HG02870 (cell line): ENCODE measurements at regions not wholly inside any gene's neighbourhood (a gene's known extent, or its start where the extent isn't known, plus 50 kb on each side); places are given as distances from the start of the nearest gene placed in this dataset.
"Not testable (repeated sequence)": the region's sequence is repeated elsewhere in the genome, so short reads cannot be mapped to it uniquely, and the experiment has no call there.

Experiments used
- ATAC-seq: cut with Tn5 transposase; IDR thresholded peaks from one replicate; pipeline ENCODE4 v1.9.1; 2021; ENCODE audit warnings: mild to moderate bottlenecking, moderate library complexity; ENCODE audit not compliant: unreplicated experiment

DNA sequence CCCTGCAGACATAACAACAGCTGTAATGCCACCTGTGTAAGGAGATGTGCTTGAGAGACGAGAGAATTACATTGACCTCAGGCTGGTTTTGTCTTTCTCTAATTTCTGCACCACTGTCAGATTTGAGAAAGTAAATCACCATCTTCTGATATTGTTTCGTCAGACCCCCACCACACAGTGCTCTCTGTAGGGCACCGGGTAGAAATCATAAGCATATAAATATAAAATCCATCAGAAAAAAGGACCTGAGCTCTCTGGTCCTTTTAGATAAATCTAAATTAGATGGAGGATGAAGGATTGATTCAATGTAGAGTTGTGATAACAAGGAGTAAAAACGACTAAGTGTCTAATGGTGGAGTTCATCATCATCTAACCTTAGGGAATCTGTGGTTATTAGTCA is 1981.0 kb upstream of the PRR20A start:
- ATAC-seq, result no peak

- ATAC-seq, result no peak
Measured at GRCh38 chr13:55160867-55161266, 1979.9 kb upstream of the PRR20A start.

GRCh38 chr13:55178582-55178981 is 1962.1 kb upstream of the PRR20A start:
- ATAC-seq, result not testable (repeated sequence)

DNA sequence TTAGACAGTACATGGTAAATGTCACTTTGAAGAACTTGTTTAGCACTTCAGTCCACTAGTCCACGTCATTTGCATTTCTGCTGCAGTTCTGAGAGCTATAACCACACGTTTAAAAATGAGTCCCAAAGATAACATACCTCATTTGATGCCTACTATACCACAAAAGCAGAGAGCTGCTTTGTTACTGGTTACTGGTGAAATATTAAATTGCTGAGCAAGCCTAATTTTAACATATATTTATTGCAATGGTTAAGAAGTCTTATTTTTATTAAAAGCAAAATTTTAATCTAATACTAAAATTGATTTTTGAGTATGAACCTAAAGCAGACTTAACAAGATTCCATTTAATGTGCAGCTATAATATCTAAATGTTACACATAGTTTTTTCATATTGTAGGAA is 1949.7 kb upstream of the PRR20A start:
- ATAC-seq, result no peak

DNA sequence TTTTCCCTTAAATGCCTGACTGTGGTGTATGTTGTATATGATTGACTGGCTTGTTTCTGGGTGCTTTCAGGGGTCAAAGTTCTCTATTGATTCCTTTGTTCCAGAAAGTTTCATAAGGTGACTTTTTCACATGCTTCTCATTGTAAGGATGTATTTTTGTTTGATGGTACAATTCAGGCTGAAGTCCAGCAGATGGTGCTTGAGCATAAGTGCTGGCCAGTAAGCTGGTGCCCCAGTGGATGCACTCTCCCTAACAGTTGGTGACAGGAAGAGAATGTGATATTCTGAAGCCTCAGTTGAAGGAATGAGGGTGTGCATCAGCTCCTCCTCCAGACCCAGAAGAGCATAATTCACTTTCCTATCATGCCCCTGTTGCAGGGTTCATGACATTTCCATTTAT is 1941.6 kb upstream of the PRR20A start:
- no peak for ATAC-seq

DNA sequence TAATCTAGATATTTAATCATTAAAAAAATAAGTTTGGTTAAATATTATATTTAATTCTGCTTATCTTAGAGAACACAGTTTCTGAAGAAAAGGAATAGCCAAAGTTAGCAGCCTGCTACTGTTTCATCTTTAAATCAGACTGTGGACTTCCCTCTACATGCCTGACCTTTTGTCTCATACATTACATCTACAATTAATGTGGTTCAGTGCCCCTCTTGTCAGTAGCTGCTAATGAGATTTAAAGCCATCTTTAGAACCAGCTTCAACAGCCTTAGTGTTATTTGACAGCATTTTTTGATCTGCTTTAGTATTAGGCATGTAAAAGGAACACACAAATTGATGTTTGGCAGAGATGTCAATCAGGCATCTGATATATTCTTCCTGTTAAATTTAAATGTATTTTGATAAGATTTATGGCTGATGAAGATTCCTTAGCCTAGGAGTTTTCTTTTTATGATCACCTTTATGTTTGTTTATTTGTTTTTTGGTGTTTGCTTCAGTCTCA is 1925.8 kb upstream of the PRR20A start:
- ATAC-seq, result no peak

GRCh38 chr13:55219538-55219937 is 1921.2 kb upstream of the PRR20A start:
- no peak for ATAC-seq

GRCh38 chr13:55229906-55230569 is 1910.7 kb upstream of the PRR20A start:
- ATAC-seq, result no peak

DNA sequence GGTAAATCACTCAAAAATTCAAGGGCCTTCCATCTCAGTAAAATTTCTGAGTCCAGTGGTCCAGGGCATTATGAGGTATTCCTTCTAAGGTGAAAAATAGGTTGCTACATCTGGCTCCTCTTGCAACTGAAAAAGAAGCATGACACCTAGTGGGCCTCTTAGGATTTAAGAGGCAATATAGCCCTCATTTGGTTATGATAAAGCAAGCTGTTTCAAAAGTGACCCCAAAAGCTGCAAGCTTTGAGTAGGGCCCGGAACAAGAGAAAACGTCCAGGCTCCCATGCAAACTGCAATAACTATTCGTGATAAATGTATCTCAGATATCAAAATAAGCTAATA is 1910.2 kb upstream of the PRR20A start:
- no peak for ATAC-seq

DNA sequence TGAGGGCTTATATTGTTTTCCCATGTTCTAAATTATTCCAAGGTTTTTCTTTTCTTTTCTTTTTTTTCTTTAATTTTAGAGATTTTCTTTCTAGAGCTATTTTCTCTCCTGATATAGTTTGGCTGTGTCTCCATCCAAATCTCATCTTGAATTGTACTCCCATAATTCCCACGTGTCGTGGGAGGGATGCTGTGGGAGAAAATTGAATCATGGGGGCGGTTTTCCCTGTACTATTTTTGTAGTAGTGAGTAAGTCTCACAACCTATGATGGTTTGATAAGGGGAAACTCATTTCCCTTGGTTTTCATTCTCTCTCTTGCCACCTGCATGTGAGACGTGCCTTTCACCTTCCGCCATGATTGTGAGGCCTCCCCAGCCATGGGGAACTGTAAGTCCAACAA is 1906.4 kb upstream of the PRR20A start:
- ATAC-seq, result no peak

GRCh38 chr13:55245005-55245644 is 1895.6 kb upstream of the PRR20A start:
- ATAC-seq, result no peak

GRCh38 chr13:55255236-55255635 is 1885.5 kb upstream of the PRR20A start:
- ATAC-seq, result no peak

GRCh38 chr13:55263045-55263444 is 1877.7 kb upstream of the PRR20A start:
- ATAC-seq, result no peak

DNA sequence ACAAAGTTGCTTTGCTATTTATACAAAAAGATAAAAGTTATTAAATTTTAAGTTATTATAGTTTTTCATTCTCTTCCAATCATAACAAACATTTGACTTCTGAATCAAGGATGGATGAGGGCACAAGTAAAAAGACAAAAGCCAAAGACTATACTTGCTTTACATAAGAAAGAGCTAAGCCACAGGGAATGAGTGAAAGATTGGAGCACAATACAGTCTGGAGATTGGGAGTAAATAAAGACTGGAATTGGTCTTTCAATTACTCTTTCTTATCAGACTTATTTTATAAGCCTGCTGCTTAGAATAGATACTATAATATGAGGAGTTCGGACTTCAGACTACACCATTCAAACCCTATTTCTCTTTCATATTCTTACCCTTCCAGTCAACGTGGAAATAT is 1874.1 kb upstream of the PRR20A start:
- ATAC-seq, result no peak

GRCh38 chr13:55298201-55298600 is 1842.5 kb upstream of the PRR20A start:
- no peak for ATAC-seq

DNA sequence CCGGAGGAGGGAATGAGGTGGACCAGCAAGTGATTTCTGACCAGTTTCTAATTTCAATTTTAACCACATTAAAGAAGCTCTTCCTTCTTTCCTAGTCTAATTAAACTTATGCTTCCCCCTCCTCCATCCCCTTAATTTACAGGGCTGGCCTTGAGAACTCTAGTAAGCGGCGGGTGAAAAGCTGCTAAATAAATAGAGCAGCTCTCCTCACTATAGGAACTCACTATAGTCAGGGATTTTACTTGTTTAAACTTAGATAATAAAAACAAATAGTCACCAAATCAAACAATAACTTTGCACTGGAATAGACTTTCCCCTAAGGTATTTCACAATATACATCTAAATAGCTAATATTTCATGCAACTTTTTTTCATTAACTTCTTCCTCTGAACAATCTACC is 1838.2 kb upstream of the PRR20A start:
- no peak for ATAC-seq

DNA sequence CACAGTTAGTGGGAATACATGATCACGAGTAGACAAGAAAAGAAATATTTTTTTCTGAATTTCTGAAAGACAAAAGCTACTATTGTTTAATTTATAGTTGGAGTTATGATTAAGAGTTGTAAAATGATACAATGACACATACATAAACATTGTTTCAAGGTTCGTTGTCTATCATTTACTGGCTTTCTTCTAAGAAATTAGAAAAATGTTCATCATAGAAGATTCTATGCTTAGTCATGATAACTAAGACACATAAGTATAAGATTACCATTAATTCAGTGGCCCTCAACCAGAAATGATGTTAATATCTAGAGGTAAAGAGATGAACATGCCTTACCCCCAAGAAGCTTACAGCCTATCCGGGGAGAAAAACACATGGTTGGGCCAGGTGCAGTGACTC is 1832.8 kb upstream of the PRR20A start:
- no peak for ATAC-seq

DNA sequence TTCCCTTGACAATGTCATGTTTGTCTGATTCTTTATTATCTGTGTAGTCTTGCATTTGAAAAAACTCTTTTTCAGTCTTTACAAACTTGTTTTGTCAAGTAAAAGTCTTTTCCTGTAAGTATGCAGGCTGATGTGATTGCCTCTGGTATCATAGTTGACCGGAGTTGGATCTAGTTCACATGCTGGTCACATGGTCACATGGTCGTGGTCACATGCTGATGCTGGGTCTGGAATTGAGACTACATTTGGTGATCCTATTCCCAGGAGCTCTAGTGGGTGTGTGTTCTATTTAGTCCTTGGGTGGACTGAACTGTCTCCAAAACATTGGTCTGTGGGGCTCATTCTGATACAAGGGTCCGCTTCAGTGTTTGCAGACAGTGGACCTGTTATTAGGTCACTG is 1798.8 kb upstream of the PRR20A start:
- no peak for ATAC-seq

DNA sequence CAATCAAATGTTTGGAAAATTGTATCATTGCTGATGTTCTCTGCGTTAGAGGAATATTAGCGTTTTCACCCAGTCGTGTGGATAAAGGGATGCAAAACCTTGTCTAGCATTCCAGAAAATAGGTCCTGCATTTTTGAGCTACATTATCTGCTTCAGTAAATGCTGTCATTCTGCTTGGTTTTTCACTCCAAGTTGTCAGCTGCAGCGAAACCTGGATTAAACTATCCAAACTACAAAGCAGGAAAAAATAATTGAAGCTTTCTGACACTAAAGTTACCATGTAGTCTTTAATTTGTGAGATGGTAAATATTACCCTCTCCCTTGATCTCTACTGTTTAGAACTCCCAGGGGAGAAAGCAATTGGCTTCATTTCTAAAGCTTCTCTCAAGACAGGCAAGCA is 1795.5 kb upstream of the PRR20A start:
- no peak for ATAC-seq

DNA sequence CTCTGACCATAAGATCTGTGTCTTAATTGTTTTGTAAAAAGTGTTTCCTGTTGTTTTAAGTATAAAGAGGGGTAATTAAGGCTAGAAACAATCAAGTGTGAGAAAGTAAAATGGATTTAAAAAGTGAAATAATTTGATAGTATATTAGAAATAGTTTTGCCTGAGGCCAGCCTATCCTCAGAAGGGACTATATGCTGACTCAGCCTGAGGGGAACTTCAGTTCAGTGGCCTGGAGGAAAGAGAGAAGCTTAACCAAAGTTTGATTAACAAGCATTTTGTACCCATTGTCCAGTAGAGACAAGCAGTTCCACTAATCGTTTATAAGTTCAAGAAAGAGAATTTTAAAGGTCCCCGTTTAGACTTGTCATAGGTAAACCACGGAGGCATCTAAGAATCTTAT is 1793.2 kb upstream of the PRR20A start:
- ATAC-seq, result no peak

DNA sequence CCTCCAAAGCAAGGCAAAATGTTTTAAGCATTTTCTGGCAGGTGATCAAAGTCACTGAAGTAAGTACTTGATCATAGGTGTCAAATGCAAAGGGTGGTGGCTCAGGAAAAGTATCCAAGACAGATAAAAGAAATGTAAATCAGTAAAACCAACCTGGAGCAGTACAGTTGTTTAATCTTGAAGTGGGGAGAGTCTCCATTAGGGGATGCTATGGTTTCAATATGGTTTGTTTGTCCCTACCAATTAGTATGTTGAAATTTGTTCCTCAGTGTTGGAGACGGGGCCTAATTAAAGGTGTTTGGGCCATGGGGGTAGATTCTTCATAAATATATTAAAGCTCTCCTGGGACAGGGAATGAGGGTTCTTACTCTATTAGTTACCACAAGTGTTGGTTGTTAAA is 1781.7 kb upstream of the PRR20A start:
- no peak for ATAC-seq

DNA sequence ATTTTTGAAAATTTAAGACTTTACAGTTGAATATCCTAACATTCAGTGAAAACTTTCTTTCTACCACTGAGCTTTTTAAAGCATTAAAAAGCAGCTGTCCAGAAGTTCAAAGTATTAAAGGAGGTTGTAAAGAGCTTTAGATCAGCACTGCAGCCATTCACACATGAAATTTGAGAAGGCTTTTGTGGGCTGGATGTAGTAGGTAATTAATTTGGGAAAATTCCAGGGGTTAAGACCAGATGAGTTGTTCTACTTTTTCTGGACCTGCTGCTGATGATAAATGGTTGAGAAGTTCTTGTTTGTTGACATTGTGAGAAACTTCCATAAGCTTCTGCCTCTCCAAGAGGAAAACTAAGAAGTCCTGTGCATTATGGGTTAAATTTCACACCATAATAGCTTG is 1779.6 kb upstream of the PRR20A start:
- no peak for ATAC-seq

GRCh38 chr13:55366676-55367075 is 1774.0 kb upstream of the PRR20A start:
- no peak for ATAC-seq
